ENCODE measurements at regions not wholly inside any gene's neighbourhood (a gene's known extent, or its start where the extent isn't known, plus 50 kb on each side); places are given as distances from the start of the nearest gene placed in this dataset.

DNA sequence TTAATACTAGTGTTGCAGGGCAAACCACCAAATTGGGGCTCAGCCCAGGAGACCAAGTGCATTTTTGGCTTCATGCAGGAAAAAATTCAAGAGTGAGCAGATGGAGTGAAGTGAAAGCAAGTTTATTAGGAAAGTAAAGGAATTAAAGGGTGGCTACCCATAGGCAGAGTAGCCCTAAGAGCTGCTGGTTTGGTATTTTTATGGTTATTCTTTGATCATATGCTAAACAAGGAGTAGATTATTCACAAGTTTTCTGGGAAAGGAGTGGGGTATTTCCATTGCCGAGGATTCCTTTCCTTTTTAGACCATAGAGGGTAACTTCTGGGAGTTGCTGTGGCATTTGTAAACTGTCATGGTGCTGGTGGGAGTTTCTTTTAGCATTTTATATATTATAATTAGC lies 459.0 kb downstream of the KLF5 start:
- H4K20me1 ChIP-seq, result no peaks in the 10 kb centered on the region
- no peak overlapping the region for H3K9ac ChIP-seq
- H3K9me3 ChIP-seq (replicated peaks in 1 of 11), result no peaks in the 10 kb centered on the region
- TF ChIP-seq Cebpa-rat (IDR thresholded peaks at IDR 0.05), result no peak
- H3K36me3 ChIP-seq, result no peaks in the 10 kb centered on the region
- H3K27me3 ChIP-seq, result no peaks in the 10 kb centered on the region
- H3K4me3 ChIP-seq, result no peak overlapping the region
- peaks cover 0 to 8% (median 0%) of the 10 kb centered on the region in 10 experiments; a peak in 1 of 20 replicates for H3K4me1 ChIP-seq
- H3K27ac ChIP-seq, result no peak overlapping the region
- no peak overlapping the region for H3K4me2 ChIP-seq

DNA sequence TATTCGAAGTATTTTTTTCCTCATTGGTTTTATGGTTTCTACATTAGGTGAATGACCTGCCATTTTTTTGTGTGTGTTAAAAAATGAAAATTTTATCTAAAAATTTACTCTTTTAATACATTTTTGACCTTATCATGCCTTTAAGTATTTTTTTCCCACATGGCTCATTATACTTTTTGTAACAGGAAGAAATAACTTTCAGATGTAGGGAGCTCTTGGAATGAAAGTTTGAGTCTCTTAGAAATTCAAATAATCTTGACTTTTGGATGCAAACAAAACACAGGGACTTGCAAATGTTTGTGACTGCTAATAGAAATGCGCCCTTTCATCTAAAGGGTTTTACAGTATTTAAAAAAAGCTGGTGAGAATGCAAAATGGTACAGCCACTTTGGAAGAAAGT lies 457.9 kb downstream of the KLF5 start:
- peaks cover 0 to 8% (median 0%) of the 10 kb centered on the region in 10 experiments; a peak in 1 of 20 replicates for H3K4me1 ChIP-seq
- TF ChIP-seq Cebpa-rat (IDR thresholded peaks at IDR 0.05), result no peak
- H3K36me3 ChIP-seq, result no peaks in the 10 kb centered on the region
- no peak overlapping the region for H3K4me2 ChIP-seq
- no peaks in the 10 kb centered on the region for H3K27me3 ChIP-seq
- no peak overlapping the region for H3K9ac ChIP-seq
- H3K27ac ChIP-seq, result no peak overlapping the region
- no peak overlapping the region for H3K4me3 ChIP-seq
- H4K20me1 ChIP-seq, result no peaks in the 10 kb centered on the region
- H3K9me3 ChIP-seq (replicated peaks in 1 of 11), result no peaks in the 10 kb centered on the region

DNA sequence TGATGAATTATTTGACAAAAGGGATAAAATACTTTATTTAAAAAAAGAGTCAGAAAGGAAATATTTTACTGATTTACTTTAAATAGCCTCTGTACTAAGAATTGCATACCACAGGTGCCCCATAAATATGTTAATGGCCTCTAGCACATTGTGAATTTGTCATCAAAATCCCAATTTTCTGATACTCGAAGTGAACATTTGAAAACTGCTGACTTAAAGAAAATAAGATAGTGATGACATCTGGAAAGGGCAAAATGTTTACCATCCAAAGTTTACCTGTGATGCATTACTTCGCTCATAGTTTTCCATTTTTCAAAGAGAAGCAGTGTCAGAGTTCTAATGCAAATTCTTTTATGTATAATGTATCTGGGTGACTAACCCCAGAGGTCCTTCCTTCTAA lies 455.4 kb downstream of the KLF5 start:
- Histone ChIP-seq H3K9ac (no peak overlapping the region), H3K36me3 (no peaks in the 10 kb centered on the region), H3K4me1 (no peaks in the 10 kb centered on the region), H3K27me3 (no peaks in the 10 kb centered on the region), H3K4me2 (no peak overlapping the region), H3K27ac (no peak overlapping the region), H4K20me1 (no peaks in the 10 kb centered on the region), H3K9me3 (replicated peaks in 1 of 11) (no peaks in the 10 kb centered on the region), H3K4me3 (no peak overlapping the region)
- TF ChIP-seq Cebpa-rat (IDR thresholded peaks at IDR 0.05), result no peak

DNA sequence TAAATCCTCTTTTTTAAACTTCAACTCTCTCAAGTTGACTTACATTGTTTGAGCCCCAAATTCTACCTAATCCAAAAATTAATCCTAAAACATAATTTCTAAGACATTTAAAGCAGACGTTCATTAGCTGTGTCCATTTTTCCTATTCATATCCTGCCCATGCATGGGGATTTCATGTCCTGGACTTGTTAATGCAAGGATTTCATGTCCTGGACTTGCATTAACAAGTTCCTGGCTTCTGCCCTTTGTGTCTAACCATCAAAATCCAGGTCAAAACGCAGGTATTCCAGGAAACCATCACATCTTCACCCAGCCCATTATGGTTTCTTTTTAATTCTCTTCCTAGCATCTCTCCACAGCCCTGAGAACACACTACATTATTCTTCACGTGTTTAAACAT lies 454.9 kb downstream of the KLF5 start:
- H3K4me1 ChIP-seq, result no peaks in the 10 kb centered on the region
- H3K4me3 ChIP-seq, result no peak overlapping the region
- H3K9me3 ChIP-seq (replicated peaks in 1 of 11), result no peaks in the 10 kb centered on the region
- H3K27me3 ChIP-seq, result no peaks in the 10 kb centered on the region
- H3K4me2 ChIP-seq, result no peak overlapping the region
- no peaks in the 10 kb centered on the region for H4K20me1 ChIP-seq
- no peak for TF ChIP-seq Cebpa-rat (IDR thresholded peaks at IDR 0.05)
- H3K36me3 ChIP-seq, result no peaks in the 10 kb centered on the region
- no peak overlapping the region for H3K9ac ChIP-seq
- no peak overlapping the region for H3K27ac ChIP-seq

DNA sequence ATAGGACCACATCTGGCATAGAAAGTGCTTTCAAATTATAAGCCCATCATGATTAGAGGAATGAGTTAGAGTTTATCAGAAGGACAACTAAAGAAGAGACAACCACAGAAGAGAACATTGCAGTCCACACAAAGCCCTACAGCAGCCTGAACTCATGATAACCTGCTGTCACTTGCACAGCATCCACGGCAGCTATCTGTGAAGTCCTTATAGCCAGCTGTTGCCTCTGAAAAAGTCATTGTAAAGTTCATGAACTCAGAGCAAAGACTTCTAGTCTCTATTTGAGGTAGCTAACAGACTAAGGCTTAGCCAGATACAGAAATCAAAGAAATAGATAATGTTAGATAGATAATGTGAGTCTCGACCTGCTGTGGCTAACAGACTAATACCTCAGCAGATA lies 450.0 kb downstream of the KLF5 start:
- TF ChIP-seq Cebpa-rat (IDR thresholded peaks at IDR 0.05), result no peak
- no peak overlapping the region for H3K27ac ChIP-seq

DNA sequence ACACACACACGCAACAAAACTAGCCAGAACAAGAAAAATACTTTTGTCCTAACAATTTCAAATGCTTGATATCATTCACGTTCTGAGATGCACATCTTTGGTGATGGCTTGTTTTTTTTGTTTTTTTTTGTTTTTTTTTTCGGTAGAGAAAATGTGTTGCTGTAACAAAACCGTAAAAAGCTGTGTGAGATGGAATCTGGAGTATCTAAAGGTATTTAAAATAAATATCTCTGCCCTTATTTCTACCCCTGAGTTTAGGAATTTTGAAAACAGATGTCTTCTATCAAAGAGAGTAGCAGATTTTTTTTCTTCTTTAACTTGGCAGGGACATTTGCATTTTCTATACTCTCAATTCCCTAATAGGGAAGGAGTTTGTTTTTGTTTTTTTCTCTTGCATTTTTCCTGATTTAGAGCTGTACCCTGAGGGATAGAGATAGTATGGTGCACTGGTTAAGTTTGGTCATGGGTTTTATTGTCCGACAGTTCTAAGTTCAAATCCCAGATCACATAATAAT lies 446.6 kb downstream of the KLF5 start:
- H3K4me2 ChIP-seq, result no peak overlapping the region
- H3K27me3 ChIP-seq, result no peaks in the 10 kb centered on the region
- no peak for TF ChIP-seq Cebpa-rat (IDR thresholded peaks at IDR 0.05)
- H3K36me3 ChIP-seq, result no peaks in the 10 kb centered on the region
- H3K4me1 ChIP-seq, result no peaks in the 10 kb centered on the region
- H3K4me3 ChIP-seq, result no peak overlapping the region
- H3K9me3 ChIP-seq (replicated peaks in 1 of 11), result no peaks in the 10 kb centered on the region
- no peak overlapping the region for H3K27ac ChIP-seq
- no peaks in the 10 kb centered on the region for H4K20me1 ChIP-seq
- H3K9ac ChIP-seq, result no peak overlapping the region

More for the DNA sequence above, 450.0 kb downstream of the KLF5 start:
- no peak overlapping the region for H3K9ac ChIP-seq
- H3K9me3 ChIP-seq (replicated peaks in 1 of 11), result no peaks in the 10 kb centered on the region
- H3K36me3 ChIP-seq, result no peaks in the 10 kb centered on the region
- no peaks in the 10 kb centered on the region for H4K20me1 ChIP-seq
- H3K4me2 ChIP-seq, result no peak overlapping the region
- no peaks in the 10 kb centered on the region for H3K4me1 ChIP-seq
- H3K27me3 ChIP-seq, result no peaks in the 10 kb centered on the region
- H3K4me3 ChIP-seq, result no peak overlapping the region

DNA sequence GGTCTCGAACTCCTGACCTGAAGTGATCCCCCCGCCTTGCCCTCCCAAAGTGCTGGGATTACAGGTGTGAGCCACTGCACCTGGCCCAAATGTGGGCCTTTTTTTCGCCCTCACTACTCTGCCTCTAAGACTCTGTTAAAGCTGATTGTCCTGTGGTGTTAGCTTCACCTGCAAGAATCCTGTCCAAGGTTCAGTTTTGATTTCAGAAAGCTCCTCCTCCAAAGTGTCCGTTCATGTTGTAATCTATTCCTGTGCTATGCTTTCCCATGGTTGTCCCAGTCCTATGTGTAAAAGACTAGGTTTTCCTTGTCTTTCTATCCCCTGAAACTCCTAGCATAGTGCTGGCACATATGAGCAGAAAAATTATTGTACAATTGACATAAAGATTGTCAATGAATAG lies 440.9 kb downstream of the KLF5 start:
- no peak for TF ChIP-seq Cebpa-rat (IDR thresholded peaks at IDR 0.05)
- Histone ChIP-seq H3K4me2 (no peak overlapping the region), H3K27ac (no peak overlapping the region), H3K27me3 (no peaks in the 10 kb centered on the region), H3K9me3 (replicated peaks in 1 of 11) (no peaks in the 10 kb centered on the region), H3K36me3 (no peaks in the 10 kb centered on the region), H4K20me1 (no peaks in the 10 kb centered on the region), H3K4me3 (no peak overlapping the region), H3K9ac (no peak overlapping the region), H3K4me1 (no peaks in the 10 kb centered on the region)

DNA sequence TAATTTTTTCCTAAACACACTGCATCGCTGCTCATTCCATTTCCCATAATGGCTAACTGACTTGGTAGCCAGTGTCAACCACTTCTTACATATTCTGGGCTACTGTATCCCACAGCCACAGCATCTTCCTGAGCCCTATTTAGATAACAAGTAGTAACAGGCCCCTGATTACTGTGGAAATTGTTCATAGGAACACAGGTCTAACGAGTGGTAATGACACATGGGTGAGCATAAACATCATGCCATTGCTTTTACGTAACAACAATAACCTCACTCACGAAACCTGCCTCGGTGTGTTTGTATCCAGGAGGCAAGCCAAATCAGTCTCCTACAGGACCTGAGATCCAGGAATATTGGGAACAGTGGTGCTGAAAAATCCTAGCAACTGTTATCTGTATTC lies 438.6 kb downstream of the KLF5 start:
- TF ChIP-seq Cebpa-rat (IDR thresholded peaks at IDR 0.05), result no peak
- Histone ChIP-seq H3K36me3 (no peaks in the 10 kb centered on the region), H3K27ac (no peak overlapping the region), H4K20me1 (no peaks in the 10 kb centered on the region), H3K4me1 (peaks cover 0 to 4% (median 0%) of the 10 kb centered on the region in 10 experiments; a peak in 1 of 20 replicates), H3K4me2 (no peak overlapping the region), H3K27me3 (no peaks in the 10 kb centered on the region), H3K4me3 (no peak overlapping the region), H3K9ac (no peak overlapping the region), H3K9me3 (replicated peaks in 1 of 11) (no peaks in the 10 kb centered on the region)

DNA sequence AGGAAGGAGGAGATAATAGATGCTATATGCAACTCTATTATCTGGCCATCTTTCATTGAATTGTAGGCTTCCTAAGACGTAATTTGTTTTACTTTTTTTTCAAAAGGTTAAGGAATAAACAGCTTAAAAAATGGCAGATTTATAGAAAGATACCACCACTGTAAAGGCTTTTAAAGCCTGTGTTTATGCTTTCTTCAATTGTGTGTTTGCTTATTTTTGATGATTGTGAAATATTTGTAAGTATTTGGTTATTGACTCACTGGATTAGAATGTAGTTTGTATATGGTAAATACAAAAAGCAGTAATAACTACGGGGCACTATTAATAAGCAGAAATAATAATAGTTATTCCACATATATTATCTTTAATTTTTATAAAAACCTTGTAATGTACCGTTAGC lies 437.9 kb downstream of the KLF5 start:
- no peaks in the 10 kb centered on the region for H3K36me3 ChIP-seq
- no peak overlapping the region for H3K9ac ChIP-seq
- H3K27ac ChIP-seq, result no peak overlapping the region
- peaks cover 0 to 4% (median 0%) of the 10 kb centered on the region in 10 experiments; a peak in 1 of 20 replicates for H3K4me1 ChIP-seq
- no peaks in the 10 kb centered on the region for H3K27me3 ChIP-seq
- TF ChIP-seq Cebpa-rat (IDR thresholded peaks at IDR 0.05), result no peak; a peak in 1 of 22 replicates
- no peaks in the 10 kb centered on the region for H3K9me3 ChIP-seq (replicated peaks in 1 of 11)
- no peaks in the 10 kb centered on the region for H4K20me1 ChIP-seq
- no peak overlapping the region for H3K4me2 ChIP-seq
- no peak overlapping the region for H3K4me3 ChIP-seq

DNA sequence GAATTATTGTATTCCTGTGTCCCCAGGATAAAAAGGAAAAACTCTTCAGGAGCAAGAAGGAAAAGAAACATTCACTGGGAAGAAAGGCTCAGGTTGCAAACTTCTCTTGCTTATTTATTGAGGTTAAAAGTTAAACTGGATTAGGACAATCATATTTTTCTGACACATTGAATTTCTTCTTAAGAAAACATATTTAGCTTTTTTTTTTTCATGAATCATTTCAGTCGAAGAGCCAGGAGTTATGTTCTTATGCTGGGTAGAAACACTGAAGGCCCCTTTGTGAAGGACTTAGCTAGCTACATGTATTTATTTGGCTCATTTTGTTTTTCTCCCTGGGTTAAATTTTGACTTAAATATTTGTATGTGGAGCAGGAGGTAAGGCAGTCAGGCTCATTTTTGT lies 434.0 kb downstream of the KLF5 start:
- Histone ChIP-seq H3K9ac (no peak overlapping the region), H3K27ac (no peak overlapping the region), H3K4me1 (peaks cover 0 to 4% (median 0%) of the 10 kb centered on the region in 10 experiments; a peak in 1 of 20 replicates), H3K4me3 (no peak overlapping the region), H3K4me2 (no peak overlapping the region), H4K20me1 (no peaks in the 10 kb centered on the region), H3K27me3 (no peaks in the 10 kb centered on the region), H3K36me3 (no peaks in the 10 kb centered on the region), H3K9me3 (replicated peaks in 1 of 11) (peaks cover 7 to 16% (median 13%) of the 10 kb centered on the region in 11 experiments; a peak in 18 of 22 replicates)
- no peak for TF ChIP-seq Cebpa-rat (IDR thresholded peaks at IDR 0.05)

Data from BLaER1 treated with 17β-estradiol and CSF1 and Interleukin-3, amounts not matched to agents 10 nM and 100 nM (cell line).